ENCODE measurements at regions not wholly inside any gene's neighbourhood (a gene's known extent, or its start where the extent isn't known, plus 50 kb on each side); places are given as distances from the start of the nearest gene placed in this dataset.
"Not testable (repeated sequence)": the region's sequence is repeated elsewhere in the genome, so short reads cannot be mapped to it uniquely, and the experiment has no call there.

GRCh38 chr3:126292318-126293070 lies 64.7 kb downstream of the KLF15 start:
- in situ Hi-C loops (cut with MboI; ENCODE audit: low sequenced_read_pairs): no loop called here

- in situ Hi-C loops (cut with MboI; ENCODE audit: low sequenced_read_pairs): no loop called here
Measured at GRCh38 chr3:126291537-126291936, 65.7 kb downstream of the KLF15 start.

GRCh38 chr3:126291061-126291460 lies 66.1 kb downstream of the KLF15 start:
- in situ Hi-C loops (cut with MboI; ENCODE audit: low sequenced_read_pairs): no loop called here

- in situ Hi-C loops (cut with MboI; ENCODE audit: low sequenced_read_pairs): no loop called here
Measured at GRCh38 chr3:126290325-126290724, 66.9 kb downstream of the KLF15 start.

- in situ Hi-C loops (cut with MboI; ENCODE audit: low sequenced_read_pairs): no loop called here
Measured at GRCh38 chr3:126289096-126289495, 68.1 kb downstream of the KLF15 start.

- in situ Hi-C loops (cut with MboI; ENCODE audit: low sequenced_read_pairs): no loop called here
Measured at GRCh38 chr3:126288314-126288713, 68.9 kb downstream of the KLF15 start.

GRCh38 chr3:126287536-126288241 lies 69.5 kb downstream of the KLF15 start:
- in situ Hi-C loops (cut with MboI; ENCODE audit: low sequenced_read_pairs): no loop called here

- in situ Hi-C loops (cut with MboI; ENCODE audit: low sequenced_read_pairs): no loop called here
Measured at GRCh38 chr3:126287171-126287535, 70.1 kb downstream of the KLF15 start.

GRCh38 chr3:126285369-126285768 lies 71.8 kb downstream of the KLF15 start:
- in situ Hi-C loops (cut with MboI; ENCODE audit: low sequenced_read_pairs): no loop called here

GRCh38 chr3:126284258-126284904 lies 72.8 kb downstream of the KLF15 start:
- in situ Hi-C loops (cut with MboI; ENCODE audit: low sequenced_read_pairs): no loop called here

- in situ Hi-C loops (cut with MboI; ENCODE audit: low sequenced_read_pairs): not testable (repeated sequence)
Measured at GRCh38 chr3:126283651-126284050, 73.6 kb downstream of the KLF15 start.

GRCh38 chr3:126279853-126280252 lies 77.4 kb downstream of the KLF15 start:
- in situ Hi-C loops (cut with MboI; ENCODE audit: low sequenced_read_pairs): no loop called here

- in situ Hi-C loops (cut with MboI; ENCODE audit: low sequenced_read_pairs): no loop called here
Measured at GRCh38 chr3:126277629-126278378, 79.4 kb downstream of the KLF15 start.

- in situ Hi-C loops (cut with MboI; ENCODE audit: low sequenced_read_pairs): no loop called here
Measured at GRCh38 chr3:126275620-126275904, 81.6 kb downstream of the KLF15 start.

- in situ Hi-C loops (cut with MboI; ENCODE audit: low sequenced_read_pairs): loop anchor here (25.0 kb wide), 1 partner anchor 112 kb away; the partner anchor contains the start of gene CFAP100
Measured at GRCh38 chr3:126274735-126275619, 82.2 kb downstream of the KLF15 start.

- in situ Hi-C loops (cut with MboI; ENCODE audit: low sequenced_read_pairs): loop anchor here (25.0 kb wide), 1 partner anchor 117 kb away; the partner anchor contains the start of gene CFAP100
Measured at GRCh38 chr3:126270145-126270811, 86.9 kb downstream of the KLF15 start.

GRCh38 chr3:126269354-126269753 lies 87.9 kb downstream of the KLF15 start:
- in situ Hi-C loops (cut with MboI; ENCODE audit: low sequenced_read_pairs): loop anchor here (25.0 kb wide), 1 partner anchor 118 kb away; the partner anchor contains the start of gene CFAP100

- in situ Hi-C loops (cut with MboI; ENCODE audit: low sequenced_read_pairs): loop anchor here (25.0 kb wide), 1 partner anchor 118 kb away; the partner anchor contains the start of gene CFAP100
Measured at GRCh38 chr3:126268866-126269265, 88.3 kb downstream of the KLF15 start.

- in situ Hi-C loops (cut with MboI; ENCODE audit: low sequenced_read_pairs): loop anchor here (25.0 kb wide), 1 partner anchor 119 kb away; the partner anchor contains the start of gene CFAP100
Measured at GRCh38 chr3:126267976-126268615, 87.7 kb upstream of the ALDH1L1 start.
